ENCODE measurements at regions not wholly inside any gene's neighbourhood (a gene's known extent, or its start where the extent isn't known, plus 50 kb on each side); places are given as distances from the start of the nearest gene placed in this dataset.

DNA sequence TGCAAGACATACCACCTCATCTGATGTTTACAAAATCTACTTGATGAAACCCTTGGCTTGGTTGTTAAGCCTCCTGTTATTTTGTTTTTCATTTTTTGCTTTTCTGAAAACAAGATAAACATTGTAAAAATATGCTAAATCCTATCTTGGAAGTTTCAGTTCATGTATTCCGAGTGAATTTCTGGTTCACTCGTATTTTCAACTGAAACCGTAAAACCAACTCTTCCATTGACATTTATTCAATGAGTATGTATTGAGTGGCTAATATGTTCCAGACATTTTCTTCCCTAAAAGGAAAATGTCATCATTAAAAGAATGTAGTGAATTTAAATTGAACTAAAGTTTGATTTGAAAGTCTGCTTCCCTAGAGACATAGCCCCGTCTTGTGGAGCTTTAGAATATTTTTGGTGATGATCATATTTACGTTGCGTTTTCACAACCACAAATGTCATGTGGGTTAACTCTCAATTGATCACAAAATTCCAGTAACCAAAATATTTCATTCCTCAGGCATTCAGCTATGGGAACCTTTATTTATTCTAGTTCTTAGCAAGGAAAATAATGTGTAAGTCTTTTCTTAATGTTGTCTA is 204.2 kb downstream of the MBD2 start:
- DNase-seq: no peak

DNA sequence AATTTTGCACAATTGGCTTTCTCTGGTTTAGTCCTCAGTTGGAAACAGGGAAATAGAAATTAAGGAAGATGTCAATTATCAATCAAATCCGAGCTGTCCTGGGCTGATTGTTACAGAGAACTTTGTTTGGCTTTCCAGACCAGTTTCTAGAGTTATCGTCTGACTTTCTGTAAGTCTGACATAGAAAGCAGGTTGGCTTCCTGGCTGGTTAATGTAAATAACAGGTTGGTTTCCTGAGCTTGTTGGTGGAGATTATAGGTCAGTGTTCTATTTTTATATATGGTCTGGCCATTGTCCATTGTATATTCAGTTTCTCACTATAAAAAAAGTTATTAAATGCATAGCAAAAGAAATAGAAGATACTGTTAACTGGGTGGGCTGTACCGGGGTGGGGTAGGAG is 204.8 kb downstream of the MBD2 start:
- DNase-seq: no peak

DNA sequence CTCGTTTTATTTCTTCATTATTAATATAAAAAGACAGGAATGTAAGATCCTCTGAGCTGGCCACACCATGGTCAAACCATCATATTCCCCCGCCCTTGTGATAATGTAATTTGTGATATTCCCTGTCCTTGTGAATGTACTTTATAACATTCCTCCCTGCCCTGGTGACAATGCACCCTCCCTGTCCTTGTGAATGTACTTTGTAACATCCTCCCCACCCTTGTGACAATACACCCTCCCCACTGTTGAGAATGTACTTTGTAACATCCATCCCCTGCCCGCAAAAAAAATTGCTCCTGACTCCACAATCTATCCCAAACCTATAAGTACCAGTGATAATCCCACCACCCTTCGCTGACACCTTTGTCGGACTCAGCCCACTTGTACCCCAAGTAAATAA is 211.0 kb downstream of the MBD2 start:
- DNase-seq: no peak

DNA sequence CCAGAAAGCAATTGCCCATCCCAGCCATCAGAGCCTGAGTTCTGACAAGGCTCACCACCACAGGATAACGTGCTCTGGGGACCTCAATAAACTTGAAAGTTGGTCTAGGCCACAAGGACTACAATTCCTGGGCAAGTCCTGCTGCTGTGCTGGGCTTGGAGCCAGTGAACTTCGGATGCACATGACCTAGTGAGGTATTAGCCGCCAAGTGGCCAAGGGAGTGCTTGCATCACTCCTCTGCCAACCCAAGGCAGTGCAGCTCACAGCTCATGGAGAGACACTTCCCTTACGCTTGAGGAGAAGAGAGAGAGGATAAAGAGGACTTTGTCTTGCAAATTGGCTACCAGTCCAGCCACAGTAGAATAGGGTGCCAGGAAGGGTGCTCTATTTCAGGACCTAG is 219.6 kb downstream of the MBD2 start:
- no peak for DNase-seq

DNA sequence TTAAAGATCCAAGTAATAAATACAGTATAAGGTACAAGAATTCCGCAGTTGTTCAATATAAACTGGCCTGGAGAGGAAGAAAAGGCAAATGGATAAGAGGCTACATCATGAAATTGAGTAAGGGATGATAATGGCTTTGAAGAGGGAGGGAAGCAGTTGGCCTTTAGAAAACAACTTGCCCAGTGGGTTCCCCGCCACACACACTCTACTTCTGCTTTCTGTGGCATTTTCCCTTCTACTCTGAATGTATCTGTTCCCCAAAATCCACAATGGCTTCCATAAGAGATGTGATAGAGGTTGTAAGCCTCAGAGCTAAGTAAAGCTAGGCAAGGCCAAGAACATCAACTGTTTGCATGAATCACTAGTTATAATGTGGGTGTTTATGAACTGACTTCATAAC is 221.3 kb downstream of the MBD2 start:
- no peak for DNase-seq

DNA sequence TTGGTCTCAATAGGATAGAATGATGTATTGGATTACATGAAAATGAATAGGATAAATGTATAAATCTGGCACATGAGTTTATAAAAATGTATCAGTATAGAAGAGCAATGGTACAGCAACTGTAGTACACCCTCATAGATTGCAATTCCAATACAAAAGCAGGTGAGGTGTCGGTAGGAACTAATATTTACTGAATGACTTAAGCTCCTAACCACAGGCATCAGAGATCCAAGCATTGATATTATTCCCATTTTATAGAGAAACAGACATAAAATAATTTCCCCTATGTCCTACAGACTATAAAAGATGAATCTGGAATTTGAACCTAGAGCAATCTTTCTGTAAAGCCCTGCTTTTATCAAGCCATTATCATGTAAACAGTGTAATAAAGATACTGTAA is 227.4 kb downstream of the MBD2 start:
- DNase-seq: no peak

DNA sequence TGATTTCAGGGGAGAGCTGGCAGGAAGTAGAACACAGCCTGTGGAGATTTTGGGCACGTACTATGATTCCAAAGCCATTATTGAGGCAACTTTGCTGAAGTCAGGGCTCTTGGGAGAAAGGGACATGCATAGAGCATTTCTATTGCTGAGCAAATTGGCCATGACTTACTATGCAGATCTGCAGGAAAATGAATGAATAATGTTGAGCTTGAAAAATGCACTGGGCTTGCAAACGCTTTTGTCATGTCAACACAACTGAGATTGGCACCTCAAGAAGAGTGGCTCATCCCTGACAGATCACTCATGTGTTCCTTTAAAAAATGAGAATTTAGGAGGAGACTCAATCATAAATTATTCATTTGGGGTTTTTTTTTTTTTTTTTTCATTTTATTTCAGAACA is 230.5 kb downstream of the MBD2 start:
- no peak for DNase-seq

DNA sequence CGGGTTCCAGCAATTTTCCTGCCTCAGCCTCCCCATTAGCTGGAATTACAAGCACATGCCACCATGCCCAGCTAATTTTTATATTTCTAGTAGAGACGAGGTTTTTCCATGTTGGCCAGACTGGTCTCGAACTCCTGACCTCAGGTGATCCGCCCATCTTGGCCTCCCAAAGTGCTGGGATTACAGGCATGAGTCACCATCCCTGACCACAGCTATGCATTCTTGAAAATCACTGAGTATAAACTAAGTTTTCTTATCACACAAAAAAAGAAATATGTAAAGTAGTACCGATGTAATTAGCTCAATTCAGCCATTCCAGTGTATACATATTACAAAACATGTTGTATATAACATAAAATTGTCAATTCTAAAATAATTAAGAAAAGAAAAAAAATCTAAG is 232.7 kb downstream of the MBD2 start:
- no peak for DNase-seq

DNA sequence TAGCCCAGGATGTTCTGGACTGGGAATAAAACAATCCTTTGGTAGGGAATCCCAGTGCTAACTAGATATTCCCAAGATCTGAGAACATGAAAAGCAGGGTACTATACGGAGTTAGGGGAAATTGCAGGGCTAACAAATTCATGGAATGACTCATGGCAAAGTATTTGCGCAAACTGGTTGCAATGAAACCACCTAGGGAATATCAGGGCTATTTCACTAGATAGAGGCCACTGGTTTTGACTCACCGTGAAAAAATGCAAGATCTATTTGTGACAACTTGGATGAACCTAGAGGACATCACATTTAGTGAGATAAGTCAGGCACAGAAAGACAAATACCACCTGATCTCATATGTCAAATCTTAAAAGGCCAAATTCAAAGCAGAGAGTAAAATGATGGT is 233.3 kb downstream of the MBD2 start:
- no peak for DNase-seq

DNA sequence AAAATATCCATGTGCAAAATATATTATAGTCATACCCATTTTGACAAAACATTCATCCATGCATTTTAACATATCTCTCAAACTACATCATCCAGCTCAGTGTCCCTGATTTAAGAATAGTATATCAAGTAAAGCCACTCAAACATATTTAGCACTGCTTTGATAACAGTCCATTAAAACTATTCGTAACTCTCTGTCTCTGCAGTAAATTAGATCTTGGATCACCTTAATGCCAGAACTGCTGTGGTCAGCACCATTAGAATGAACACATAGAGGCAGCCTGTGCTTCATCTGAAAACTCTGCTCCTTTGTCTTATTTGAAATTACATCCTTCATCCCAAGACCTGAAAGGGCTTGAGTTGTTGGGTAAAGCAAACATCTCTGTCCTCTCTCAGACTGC is 234.0 kb downstream of the MBD2 start:
- DNase-seq: no peak

DNA sequence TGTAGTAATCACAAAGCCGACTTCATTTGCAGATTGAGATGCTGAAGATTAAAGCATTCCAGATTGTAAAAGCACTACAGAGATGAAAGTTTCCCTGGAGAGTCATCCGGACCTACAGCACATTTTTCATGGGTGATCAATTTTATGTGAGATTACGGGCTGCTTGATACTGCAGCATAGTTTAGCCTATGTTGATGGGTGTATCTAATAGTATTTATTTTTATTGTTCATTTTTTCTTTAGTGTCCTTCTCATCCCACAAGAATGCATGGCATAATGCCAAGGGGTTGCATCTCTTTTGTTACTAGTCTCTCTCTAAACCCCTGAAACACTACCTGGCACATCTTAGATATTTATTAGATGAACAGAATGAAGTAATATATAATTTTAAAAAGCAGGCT is 240.4 kb downstream of the MBD2 start:
- no peak for DNase-seq

DNA sequence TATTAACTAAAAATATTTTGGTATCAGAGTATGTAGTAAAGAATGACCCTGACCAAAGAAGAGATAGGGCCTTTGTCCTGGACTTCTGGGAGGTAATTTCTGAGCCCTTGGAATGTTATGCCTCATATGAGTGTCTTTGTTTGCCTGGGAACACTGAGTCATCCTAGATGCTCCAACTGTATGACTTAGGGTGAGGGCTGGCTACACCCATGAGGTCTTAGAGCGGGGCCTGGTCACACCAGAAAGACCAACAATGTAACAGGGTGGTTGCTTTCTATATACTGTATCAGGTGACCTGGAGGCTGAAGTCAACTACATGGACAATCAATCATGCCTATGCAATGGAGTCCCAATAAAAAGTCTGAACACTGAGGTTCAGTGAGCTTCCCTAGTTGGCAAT is 253.1 kb downstream of the MBD2 start:
- no peak for DNase-seq

DNA sequence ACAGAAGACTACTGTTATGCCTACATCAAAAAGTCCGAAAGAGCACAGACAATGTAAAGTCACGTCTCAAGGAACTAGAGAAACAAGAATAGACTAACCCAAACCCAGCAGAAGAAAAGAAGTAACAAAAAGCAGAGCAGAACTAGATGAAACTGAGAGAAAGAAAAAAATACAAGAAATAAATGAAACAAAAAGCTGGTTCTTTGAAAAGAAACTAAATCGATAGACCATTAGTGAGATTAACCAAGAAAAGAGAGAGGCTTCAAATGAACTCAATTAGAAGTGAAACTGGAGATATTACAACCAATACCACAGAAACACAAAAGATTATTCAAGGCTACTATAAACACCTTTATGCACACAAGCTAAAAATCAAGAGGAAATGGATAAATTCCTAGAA is 271.8 kb downstream of the MBD2 start:
- DNase-seq: no peak

DNA sequence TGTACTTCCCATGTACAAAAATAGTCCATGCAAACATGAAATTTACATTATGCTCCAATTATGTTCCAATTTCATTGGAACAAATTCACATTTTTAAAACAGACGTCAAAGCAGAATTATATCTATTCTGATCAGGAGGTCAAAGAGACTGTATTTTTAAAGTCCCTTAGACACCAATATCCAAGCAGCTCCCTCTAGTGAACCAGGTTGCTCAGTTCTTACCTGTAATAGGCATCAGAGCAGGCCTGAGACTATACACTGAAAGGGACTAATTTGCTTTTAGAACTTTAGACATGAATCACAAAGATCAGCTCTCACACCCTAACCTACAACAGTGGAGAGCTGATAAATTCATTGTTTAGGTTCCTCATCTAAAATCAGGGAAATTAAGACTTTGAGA is 273.9 kb downstream of the MBD2 start:
- DNase-seq: no peak

DNA sequence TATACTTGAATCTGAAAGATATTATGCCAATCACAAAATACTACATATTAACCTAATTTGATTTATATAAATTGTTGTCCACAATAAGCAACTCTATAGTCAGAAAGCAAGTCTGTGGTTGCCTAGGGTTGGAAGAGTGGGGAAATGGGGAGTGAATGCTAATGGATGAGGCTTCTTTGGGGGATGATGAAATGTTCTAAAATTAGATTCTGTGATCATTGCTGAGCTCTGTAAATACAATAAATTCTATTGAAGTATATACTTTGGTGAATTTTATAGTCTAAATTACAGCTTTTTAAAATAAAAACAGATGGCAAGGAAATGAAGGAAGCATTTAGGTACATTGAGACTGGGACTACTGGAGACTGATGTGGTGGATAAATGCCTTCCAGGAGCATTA is 275.5 kb downstream of the MBD2 start:
- DNase-seq: no peak

DNA sequence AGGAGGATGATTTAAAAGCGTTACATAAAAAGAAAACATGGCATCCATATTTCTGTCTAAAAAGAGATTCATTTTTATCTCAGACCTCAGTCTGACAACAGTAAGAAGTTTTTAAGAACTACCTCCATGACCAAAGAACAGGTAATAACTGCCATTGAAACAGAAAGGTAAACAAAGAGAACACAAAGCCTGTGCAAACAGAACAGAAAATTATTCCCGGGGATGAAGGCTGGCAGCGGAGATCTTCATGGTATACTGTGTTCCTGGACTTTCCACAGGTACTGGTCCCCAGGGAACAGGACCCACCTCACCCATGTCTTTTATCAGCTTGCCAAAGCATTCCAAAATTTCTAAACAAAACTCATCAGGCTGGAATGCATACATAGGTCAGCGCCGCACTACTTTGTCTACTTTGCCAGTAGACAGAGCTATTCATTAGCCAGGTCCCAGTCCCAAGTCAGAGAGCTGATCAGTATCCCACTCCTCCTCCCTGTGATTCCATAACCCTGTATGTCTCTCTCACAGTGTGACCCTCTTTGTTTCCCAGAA is 277.3 kb downstream of the MBD2 start:
- DNase-seq: no peak

DNA sequence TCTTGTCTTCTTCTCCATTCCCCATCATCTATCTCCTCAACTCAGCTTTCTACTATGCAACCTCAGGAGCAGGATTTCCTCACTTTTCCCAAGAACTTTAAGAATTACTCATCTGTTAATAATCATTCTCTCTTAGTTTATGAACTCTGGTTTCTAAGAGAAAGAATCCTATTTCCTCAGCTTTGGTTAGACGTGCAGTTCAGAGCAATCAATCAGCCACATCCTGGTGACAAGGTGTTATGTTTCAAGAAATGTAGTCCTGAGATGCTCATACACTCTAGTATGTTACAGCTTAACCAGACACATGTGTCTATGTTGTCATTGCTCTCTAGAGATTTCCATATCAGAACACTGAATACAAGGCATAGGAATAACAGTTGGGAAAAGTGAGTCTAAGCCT is 277.9 kb downstream of the MBD2 start:
- DNase-seq: no peak

DNA sequence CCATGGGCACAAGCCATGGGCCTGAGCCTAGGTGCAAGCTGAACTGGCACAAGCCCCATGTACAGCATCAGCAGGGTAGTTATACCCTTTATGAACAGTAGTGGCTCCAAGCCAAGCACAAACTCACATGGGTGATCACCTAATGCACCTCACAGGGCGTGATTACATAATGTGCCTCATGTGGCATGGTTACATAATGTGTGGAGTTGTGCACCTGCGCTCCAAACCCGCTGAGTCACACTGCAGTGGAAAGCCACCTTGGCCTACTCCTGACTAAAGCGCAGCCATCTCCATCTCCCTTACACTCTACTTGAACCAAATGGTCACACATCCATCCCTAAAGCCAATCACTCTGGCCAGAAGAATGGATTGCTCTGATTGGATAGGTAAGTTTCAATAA is 279.7 kb downstream of the MBD2 start:
- peak in 1 of 2 experiments; percentile 11 for DNase-seq

DNA sequence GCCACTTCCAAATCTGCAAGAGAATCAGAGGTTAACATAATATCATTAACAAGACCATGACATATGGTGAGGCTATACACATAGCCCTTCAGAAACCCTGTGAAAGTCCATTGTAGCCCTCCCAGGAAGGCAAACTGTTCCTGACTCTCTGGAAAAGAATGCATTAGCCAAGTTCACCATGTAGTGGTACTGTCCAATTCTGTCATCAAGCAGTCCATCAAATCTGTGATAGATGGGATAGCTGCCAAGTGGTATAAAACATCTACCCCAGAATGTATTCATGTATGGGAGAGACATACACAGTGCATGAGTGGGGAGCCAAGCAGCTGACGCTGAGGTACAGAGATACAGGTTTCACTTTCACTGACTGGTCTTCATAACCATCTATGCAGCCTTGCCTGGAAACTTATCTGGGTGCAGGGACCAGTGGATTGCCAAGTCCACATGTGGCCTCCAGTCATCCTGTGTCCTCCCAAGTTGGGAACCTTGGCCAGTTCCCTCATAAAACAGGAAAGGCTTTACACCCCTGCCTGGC is 281.1 kb downstream of the MBD2 start:
- no peak for DNase-seq

DNA sequence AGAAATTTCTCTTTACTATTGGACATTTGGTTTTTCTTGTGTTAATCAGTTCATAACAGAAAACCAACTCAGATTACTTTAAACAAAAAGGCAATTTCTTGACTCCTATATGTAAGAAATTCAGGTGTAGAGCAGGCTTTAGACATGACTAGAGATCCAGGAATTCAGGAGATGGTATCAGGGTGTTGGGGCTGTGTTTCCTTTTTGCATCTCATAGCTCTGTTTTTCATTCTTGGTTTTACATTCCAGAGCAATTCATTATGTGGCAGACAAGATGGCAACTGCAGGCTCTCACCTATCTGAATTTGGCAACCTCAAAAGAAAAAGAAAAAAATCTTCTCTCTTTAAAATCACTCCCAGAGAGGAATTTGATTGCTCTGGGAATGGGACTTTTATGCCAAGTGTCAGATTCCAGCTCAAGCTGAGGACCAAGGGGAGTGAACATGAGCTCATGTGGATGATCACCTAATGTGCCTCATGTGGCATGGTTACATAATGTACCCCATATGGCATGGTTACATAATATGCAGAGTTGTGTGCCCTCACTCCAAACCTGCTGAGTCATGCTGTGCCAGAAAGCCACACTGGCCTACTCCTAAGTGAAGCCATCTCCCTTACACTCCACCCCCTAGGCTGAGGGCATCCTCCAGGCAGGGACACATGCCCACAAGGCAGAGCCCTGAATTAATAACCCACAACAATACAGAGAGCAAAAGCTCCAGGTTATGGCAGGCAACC is 282.7 kb downstream of the MBD2 start:
- DNase-seq: no peak

DNA sequence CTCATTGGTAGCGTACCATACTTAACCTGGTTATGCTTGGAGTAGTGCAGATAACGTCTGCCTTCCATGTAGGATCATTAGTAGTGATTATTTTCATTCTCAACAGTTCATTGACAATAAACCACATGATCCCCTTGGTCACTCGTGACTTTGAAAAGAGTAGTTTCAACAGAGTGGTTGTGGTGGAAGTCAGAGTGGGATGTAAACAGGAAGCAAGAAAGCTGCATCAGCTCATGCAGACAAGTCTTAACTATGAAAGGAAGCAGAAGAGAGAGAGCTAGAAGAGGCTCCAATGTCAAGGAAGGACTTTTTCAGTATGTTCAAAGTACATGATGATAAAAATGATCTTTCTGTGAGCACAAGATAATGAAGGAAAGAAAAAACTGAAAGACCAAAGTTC is 287.4 kb downstream of the MBD2 start:
- DNase-seq: no peak

DNA sequence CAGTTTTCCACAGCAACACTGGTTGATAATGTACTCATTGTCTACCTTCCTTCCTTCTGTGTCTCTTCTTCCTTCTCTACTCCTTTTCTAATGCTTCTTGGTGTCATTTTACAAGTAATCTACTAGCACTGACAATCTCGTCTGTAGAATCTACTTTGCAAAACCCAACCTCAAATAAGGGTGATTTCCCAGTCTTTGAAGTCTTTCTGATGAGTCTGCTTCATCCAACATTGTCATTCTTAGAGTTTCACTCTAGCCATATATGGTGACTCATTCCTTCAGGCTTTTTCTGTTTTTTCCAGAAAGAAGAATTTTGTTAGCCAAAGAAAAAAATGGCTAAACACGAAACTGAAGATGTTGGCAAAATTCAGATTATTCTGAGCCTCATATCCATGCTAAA is 288.7 kb downstream of the MBD2 start:
- no peak for DNase-seq

DNA sequence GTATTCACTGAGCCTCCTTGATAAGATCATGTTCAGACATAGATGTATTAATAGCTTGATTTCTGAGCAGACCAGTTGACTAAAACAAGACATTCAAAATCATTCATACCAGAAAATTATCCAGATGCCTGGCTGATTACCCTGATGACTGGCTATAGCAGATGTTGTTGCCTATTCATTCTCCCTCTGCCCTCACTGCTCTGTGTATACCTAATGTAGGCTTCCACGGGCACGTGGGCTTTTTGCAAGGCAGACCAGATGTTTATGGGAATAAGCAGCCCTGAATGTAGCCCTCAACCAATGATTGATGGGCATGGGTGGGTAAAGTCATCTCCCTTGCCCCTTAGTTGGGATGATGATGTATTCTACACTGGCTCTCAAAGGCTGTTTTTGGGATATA is 289.1 kb downstream of the MBD2 start:
- DNase-seq: no peak

DNA sequence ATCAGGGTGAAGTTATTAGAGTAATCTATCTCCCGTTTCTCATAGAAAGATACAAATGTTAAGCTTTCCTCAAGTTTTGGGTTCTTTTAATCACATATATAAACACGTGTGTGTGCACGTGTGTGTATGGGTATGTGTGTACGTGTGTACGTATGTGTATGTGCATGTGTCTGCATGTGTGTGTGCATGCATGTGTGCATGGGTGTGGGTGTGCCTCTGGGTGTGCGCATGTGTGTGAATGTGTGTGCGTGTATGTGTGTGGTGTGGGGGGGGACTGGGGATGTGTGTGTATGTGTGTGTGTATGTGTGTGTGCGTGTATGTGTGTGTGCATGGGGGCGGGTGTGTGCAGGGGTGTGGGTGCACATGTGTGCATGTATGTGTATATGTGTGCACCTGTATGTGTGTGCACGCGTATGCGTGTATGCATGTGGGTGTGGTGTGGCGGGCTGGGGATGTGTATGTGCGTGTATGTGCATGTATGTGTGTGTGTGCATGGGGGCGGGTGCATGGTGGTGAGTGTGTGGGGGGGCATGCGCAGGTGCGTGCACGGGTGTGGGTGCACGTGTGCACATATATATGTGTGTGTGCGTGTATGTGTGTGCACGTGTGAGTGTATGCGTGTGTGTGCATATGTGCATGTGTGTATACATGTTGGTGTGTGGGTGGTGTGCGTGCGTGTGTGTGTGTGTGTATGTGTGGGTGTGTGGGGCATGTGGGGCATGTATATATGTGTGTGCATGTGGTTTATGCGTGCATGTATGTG is 304.0 kb downstream of the MBD2 start:
- DNase-seq: no peak

Measured in activated CD4-positive, alpha-beta T cell treated with anti-CD3 and anti-CD28 coated beads, Interleukin-2, amount 50 U/mL, for 48 hours (primary cell).